ENCODE measurements at regions not wholly inside any gene's neighbourhood (a gene's known extent, or its start where the extent isn't known, plus 50 kb on each side); places are given as distances from the start of the nearest gene placed in this dataset.
"Not testable (repeated sequence)": the region's sequence is repeated elsewhere in the genome, so short reads cannot be mapped to it uniquely, and the experiment has no call there.

GRCh38 chr5:164132358-164132757, 626.9 kb downstream of the MAT2B start:
- FAIRE-seq = no peak
- DNase-seq (ENCODE audit: insufficient read length, low spot score) = no peak
- TF ChIP-seq POLR2A (IDR thresholded peaks at IDR 0.05; ENCODE audit: low read depth, low read length) = no peak

DNA sequence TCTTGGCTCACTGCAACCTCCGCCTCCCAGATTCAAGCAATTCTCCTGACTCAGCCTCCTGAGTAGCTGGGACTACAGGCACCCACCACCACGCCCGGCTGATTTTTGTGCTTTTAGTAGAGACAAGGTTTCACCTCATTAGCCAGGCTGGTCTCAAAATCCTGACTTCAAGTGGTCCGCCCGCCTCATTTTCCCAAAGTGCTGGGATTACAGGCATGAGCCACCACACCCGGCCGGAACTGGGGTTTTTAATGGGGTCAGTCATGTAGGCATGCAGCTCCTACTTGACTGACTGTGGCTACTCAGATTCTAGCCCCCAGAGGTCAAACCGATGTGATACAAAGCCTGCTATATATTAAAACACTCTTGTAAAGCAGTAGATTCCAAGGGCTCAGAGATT, 631.7 kb downstream of the MAT2B start:
- DNase-seq (ENCODE audit: insufficient read length, low spot score) (no peak), FAIRE-seq (no peak)
- no peak for TF ChIP-seq POLR2A (IDR thresholded peaks at IDR 0.05; ENCODE audit: low read depth, low read length)

GRCh38 chr5:164139423-164139822, 634.0 kb downstream of the MAT2B start:
- FAIRE-seq = no peak
- no peak for DNase-seq (ENCODE audit: insufficient read length, low spot score)
- TF ChIP-seq POLR2A (IDR thresholded peaks at IDR 0.05; ENCODE audit: low read depth, low read length) = no peak

- no peak for TF ChIP-seq POLR2A (IDR thresholded peaks at IDR 0.05; ENCODE audit: low read depth, low read length)
- FAIRE-seq = no peak
- no peak for DNase-seq (ENCODE audit: insufficient read length, low spot score)
These were observed 640.0 kb downstream of the MAT2B start for GRCh38 chr5:164145458-164145857.

DNA sequence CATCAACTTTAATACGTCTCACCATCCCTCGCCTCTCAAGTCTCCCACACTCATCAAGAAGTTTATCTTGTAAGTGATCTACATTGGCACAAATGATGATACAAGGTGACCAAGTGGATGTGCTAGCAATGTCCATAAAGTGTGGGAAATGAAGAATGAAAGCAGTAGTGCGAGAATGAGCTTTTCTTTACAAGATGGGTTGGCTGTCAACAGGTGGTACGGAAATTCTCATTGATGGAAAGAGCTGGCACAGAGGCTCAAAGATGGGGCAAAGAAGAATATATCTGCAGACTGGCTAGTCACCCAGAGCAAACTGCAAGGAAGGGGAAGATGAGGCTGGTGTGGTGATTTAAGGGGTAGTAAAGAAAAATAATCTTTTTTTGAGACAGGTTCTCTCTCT, 640.8 kb downstream of the MAT2B start:
- no peak for TF ChIP-seq POLR2A (IDR thresholded peaks at IDR 0.05; ENCODE audit: low read depth, low read length)
- DNase-seq (ENCODE audit: insufficient read length, low spot score) = no peak

DNA sequence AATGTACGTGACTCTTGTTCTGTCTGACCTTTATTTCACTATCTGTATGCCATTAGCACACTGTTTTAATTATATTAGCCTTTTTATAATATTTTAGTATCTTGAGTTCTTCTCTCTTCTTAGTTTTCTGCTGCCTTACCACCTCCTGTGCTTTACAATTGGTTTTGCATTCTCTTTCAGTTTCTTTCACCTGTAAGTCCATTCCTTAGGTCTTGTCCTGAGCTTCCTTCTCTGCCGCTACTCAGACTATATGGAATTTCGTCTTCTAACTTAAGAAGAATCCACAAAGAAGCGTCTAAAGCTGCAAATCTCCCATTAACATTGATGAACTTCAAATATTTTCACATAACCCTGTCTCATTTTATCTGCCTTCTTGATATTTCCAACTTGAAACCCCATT, 642.9 kb downstream of the MAT2B start:
- DNase-seq (ENCODE audit: insufficient read length, low spot score) = no peak
- FAIRE-seq = no peak
- TF ChIP-seq POLR2A (IDR thresholded peaks at IDR 0.05; ENCODE audit: low read depth, low read length) = no peak

More for the DNA sequence above, 640.8 kb downstream of the MAT2B start:
- no peak for FAIRE-seq

- not testable (repeated sequence) for DNase-seq (ENCODE audit: insufficient read length, low spot score); FAIRE-seq
These were observed 647.1 kb downstream of the MAT2B start for GRCh38 chr5:164152539-164152938.

- DNase-seq (ENCODE audit: insufficient read length, low spot score) = no peak
- FAIRE-seq = no peak
- TF ChIP-seq POLR2A (IDR thresholded peaks at IDR 0.05; ENCODE audit: low read depth, low read length) = no peak
These were observed 648.2 kb downstream of the MAT2B start for GRCh38 chr5:164153469-164154172.

DNA sequence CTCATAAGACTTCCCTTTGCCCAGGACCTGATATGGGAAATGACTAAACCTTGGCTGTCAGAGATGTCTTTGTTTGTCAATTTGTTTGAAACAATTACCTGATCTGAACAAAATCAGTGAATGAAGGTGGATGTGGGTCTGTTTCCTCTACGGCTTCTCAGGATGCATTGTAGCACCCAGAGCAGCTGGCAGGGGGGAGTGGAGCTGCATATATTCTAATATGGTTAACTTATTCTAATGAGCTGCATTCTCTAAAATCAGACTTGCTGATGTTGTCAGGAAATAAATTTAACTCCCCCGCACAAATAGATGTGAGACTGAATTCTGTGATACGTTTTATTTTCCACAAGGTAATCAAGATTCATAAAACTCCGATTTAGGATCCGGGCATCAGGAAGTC, 665.4 kb downstream of the MAT2B start:
- FAIRE-seq (no peak), DNase-seq (ENCODE audit: insufficient read length, low spot score) (no peak)
- no peak for TF ChIP-seq POLR2A (IDR thresholded peaks at IDR 0.05; ENCODE audit: low read depth, low read length)

DNA sequence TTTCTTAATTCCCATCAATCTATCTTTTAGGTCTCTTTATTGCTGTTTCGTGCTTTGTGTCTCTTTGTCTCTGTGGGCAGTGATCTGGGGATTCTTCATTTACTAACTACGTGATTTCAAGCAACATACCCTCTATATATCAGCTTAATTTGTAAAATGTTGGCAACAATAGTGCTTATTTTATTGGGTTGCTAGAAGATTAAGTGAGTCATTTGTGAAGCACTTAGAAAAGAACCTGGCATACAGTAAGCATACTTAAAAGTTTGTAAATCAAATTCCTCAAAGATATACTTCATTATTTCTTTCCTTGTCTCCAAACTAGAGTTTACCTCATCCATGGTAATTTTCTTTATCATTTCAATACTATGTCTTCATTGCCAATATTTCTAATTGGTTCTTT, 669.7 kb downstream of the MAT2B start:
- no peak for DNase-seq (ENCODE audit: insufficient read length, low spot score)
- FAIRE-seq = no peak
- no peak for TF ChIP-seq POLR2A (IDR thresholded peaks at IDR 0.05; ENCODE audit: low read depth, low read length)

DNA sequence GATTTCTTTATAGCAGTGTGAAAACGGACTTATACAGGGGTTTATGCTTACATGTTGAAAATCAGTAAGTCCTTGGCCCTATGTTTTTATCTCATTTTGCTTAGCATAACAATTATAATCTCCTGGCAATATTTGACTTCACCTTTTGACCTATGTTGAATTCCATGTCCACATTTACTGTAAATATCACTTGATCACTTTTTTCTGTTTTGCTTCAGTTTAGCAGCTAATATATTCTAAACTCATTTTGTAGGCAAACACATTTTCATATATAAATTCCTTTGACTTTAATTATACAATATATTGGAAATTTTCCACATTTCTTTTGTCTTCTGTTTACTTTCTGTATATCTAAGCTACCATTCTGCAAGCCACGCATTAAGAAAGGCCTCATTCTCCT, 674.0 kb downstream of the MAT2B start:
- DNase-seq (ENCODE audit: insufficient read length, low spot score) (no peak), FAIRE-seq (no peak)
- no peak for TF ChIP-seq POLR2A (IDR thresholded peaks at IDR 0.05; ENCODE audit: low read depth, low read length)

- no peak for TF ChIP-seq POLR2A (IDR thresholded peaks at IDR 0.05; ENCODE audit: low read depth, low read length)
- FAIRE-seq = no peak
- no peak for DNase-seq (ENCODE audit: insufficient read length, low spot score)
These were observed 676.2 kb downstream of the MAT2B start for GRCh38 chr5:164181604-164182003.

DNA sequence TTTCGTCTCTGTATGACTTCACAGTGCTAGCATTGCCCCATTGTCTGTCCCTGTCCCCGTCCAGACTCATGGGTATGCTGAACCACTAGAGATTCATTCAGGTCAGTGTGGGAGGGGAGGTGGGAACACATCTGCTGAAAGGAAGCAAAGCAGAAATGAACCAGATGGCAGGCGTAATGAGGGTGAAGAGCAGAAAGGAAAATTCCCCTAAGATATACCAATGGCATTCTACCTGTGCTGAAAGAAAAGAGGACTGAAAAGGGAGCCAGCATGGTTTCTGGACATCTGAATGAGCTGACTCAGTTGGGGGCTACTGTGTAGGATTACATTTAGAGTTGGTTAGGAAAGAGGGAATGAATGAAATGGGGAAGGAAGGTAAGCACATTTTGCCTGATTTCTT, 678.7 kb downstream of the MAT2B start:
- FAIRE-seq = no peak
- TF ChIP-seq POLR2A (IDR thresholded peaks at IDR 0.05; ENCODE audit: low read depth, low read length) = no peak
- no peak for DNase-seq (ENCODE audit: insufficient read length, low spot score)

- DNase-seq (ENCODE audit: insufficient read length, low spot score) (no peak), FAIRE-seq (no peak)
- no peak for TF ChIP-seq POLR2A (IDR thresholded peaks at IDR 0.05; ENCODE audit: low read depth, low read length)
These were observed 679.6 kb downstream of the MAT2B start for GRCh38 chr5:164185000-164185399.

DNA sequence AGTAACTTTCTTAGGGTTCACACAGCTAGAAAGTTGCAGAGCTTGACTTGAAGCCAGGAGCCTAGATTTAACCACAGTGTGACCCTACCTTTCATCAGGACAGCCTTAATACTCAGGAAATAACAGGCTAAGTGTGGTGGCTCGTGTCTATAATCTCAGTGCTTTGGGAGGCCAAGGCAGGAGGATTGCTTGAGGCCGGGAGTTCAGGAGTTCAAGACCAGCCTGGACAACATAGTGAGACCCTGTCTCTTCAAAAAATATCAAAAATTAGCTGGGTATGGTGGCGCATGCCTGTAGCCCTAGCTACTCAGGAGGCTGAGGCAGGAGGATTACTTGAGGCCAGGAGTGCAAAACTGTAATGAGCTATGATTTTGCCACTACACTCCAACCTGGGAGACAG, 681.1 kb downstream of the MAT2B start:
- FAIRE-seq (no peak), DNase-seq (ENCODE audit: insufficient read length, low spot score) (no peak)
- TF ChIP-seq POLR2A (IDR thresholded peaks at IDR 0.05; ENCODE audit: low read depth, low read length) = no peak

DNA sequence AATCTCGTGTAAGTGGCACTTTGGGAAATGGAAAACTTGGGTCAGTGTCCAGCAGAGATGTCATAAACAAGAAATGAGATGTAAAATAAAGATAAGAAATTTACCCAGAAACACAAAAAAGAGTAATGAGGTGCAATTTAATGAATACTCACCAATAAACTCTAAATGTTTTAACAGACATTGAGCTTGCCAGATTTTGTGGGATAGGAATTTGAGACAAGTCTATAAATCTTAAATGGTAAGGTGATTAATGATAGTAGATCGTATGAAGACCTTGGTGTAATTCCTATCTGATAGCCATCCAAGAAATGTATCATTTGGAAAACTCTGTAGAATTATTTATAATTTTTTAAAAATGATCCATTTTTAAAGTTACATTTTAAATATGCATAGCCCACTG, 682.4 kb downstream of the MAT2B start:
- DNase-seq (ENCODE audit: insufficient read length, low spot score) (no peak), FAIRE-seq (no peak)
- TF ChIP-seq POLR2A (IDR thresholded peaks at IDR 0.05; ENCODE audit: low read depth, low read length) = no peak

All from H54 (cell line).